NCI-H748 (cell line): ENCODE measurements at regions not wholly inside any gene's neighbourhood (a gene's known extent, or its start where the extent isn't known, plus 50 kb on each side); places are given as distances from the start of the nearest gene placed in this dataset.

Experiments used
- DNase-seq: peaks from one replicate; lab custom pipeline; 2025; ENCODE audit not compliant: unreplicated experiment; lab: John Stamatoyannopoulos, UW

- no peak for DNase-seq
Measured at GRCh38 chr2:45256173-45256866, 247.1 kb upstream of the SIX2 start.

GRCh38 chr2:45255563-45255962 is 246.3 kb upstream of the SIX2 start:
- DNase-seq: no peak

GRCh38 chr2:45254025-45254424 is 244.8 kb upstream of the SIX2 start:
- DNase-seq: no peak

- DNase-seq: no peak
Measured at GRCh38 chr2:45253151-45253550, 243.9 kb upstream of the SIX2 start.

GRCh38 chr2:45250176-45250575 is 240.9 kb upstream of the SIX2 start:
- DNase-seq: no peak

- DNase-seq: no peak
Measured at GRCh38 chr2:45248214-45248613, 239.0 kb upstream of the SIX2 start.

GRCh38 chr2:45244928-45245327 is 235.7 kb upstream of the SIX2 start:
- DNase-seq: no peak

GRCh38 chr2:45242161-45242741 is 233.0 kb upstream of the SIX2 start:
- peak; percentile 17 for DNase-seq

- DNase-seq: no peak
Measured at GRCh38 chr2:45241061-45241561, 231.9 kb upstream of the SIX2 start.

- DNase-seq: no peak
Measured at GRCh38 chr2:45237850-45238542, 228.7 kb upstream of the SIX2 start.

- no peak for DNase-seq
Measured at GRCh38 chr2:45237128-45237527, 227.9 kb upstream of the SIX2 start.

GRCh38 chr2:45236268-45236667 is 227.0 kb upstream of the SIX2 start:
- DNase-seq: no peak

GRCh38 chr2:45233301-45233700 is 224.0 kb upstream of the SIX2 start:
- DNase-seq: no peak

- DNase-seq: no peak
Measured at GRCh38 chr2:45232818-45233217, 223.6 kb upstream of the SIX2 start.

GRCh38 chr2:45229411-45229810 is 220.2 kb upstream of the SIX2 start:
- DNase-seq: no peak

GRCh38 chr2:45227347-45227746 is 218.1 kb upstream of the SIX2 start:
- DNase-seq: no peak

- DNase-seq: no peak
Measured at GRCh38 chr2:45224993-45225380, 215.7 kb upstream of the SIX2 start.

GRCh38 chr2:45224321-45224992 is 215.2 kb upstream of the SIX2 start:
- DNase-seq: no peak

GRCh38 chr2:45223531-45223930 is 214.3 kb upstream of the SIX2 start:
- DNase-seq: no peak

- DNase-seq: peak; percentile 85
Measured at GRCh38 chr2:45220227-45220626, 211.0 kb upstream of the SIX2 start.

- peak; percentile 70 for DNase-seq
Measured at GRCh38 chr2:45218931-45219339, 209.7 kb upstream of the SIX2 start.

GRCh38 chr2:45218297-45218696 is 209.0 kb upstream of the SIX2 start:
- no peak for DNase-seq
